Medulla oblongata (tissue), 1 donor: ENCODE measurements at regions not wholly inside any gene's neighbourhood (a gene's known extent, or its start where the extent isn't known, plus 50 kb on each side); places are given as distances from the start of the nearest gene placed in this dataset.
A peak's percentile ranks its signal among the peaks of the same experiment; 100 is the strongest.
"Not testable (repeated sequence)": the region's sequence is repeated elsewhere in the genome, so short reads cannot be mapped to it uniquely, and the experiment has no call there.

Experiments used
- DNase-seq: peaks from one replicate; pipeline ENCODE4 v3.0.0-alpha.2; 2015; ENCODE audit errors: extremely low spot score

- no peak for DNase-seq
Measured at GRCh38 chr20:51187261-51187660, 164.4 kb upstream of the KCNG1 start.

- DNase-seq, result no peak
Measured at GRCh38 chr20:51185861-51186260, 163.0 kb upstream of the KCNG1 start.

- no peak for DNase-seq
Measured at GRCh38 chr20:51185277-51185676, 162.4 kb upstream of the KCNG1 start.

GRCh38 chr20:51184289-51184688 lies 161.4 kb upstream of the KCNG1 start:
- no peak for DNase-seq

GRCh38 chr20:51183451-51183850 lies 160.5 kb upstream of the KCNG1 start:
- no peak for DNase-seq

GRCh38 chr20:51182571-51182970 lies 159.7 kb upstream of the KCNG1 start:
- peak; percentile 9 for DNase-seq

- no peak for DNase-seq
Measured at GRCh38 chr20:51178153-51178552, 155.2 kb upstream of the KCNG1 start.

- DNase-seq, result no peak
Measured at GRCh38 chr20:51176876-51177275, 154.0 kb upstream of the KCNG1 start.

- DNase-seq, result no peak
Measured at GRCh38 chr20:51176446-51176845, 153.5 kb upstream of the KCNG1 start.

- DNase-seq, result no peak
Measured at GRCh38 chr20:51175724-51176123, 152.8 kb upstream of the KCNG1 start.

GRCh38 chr20:51175156-51175555 lies 152.2 kb upstream of the KCNG1 start:
- DNase-seq, result no peak

- no peak for DNase-seq
Measured at GRCh38 chr20:51174536-51174935, 151.6 kb upstream of the KCNG1 start.

- no peak for DNase-seq
Measured at GRCh38 chr20:51172558-51173428, 149.9 kb upstream of the KCNG1 start.

GRCh38 chr20:51171141-51171540 lies 148.2 kb upstream of the KCNG1 start:
- no peak for DNase-seq

- DNase-seq, result no peak
Measured at GRCh38 chr20:51169813-51170212, 146.9 kb upstream of the KCNG1 start.

- not testable (repeated sequence) for DNase-seq
Measured at GRCh38 chr20:51167911-51168310, 145.0 kb upstream of the KCNG1 start.

- DNase-seq, result no peak
Measured at GRCh38 chr20:51166489-51166888, 143.6 kb upstream of the KCNG1 start.

GRCh38 chr20:51165131-51165530 lies 142.2 kb upstream of the KCNG1 start:
- no peak for DNase-seq

GRCh38 chr20:51164731-51165130 lies 141.8 kb upstream of the KCNG1 start:
- DNase-seq, result no peak

- no peak for DNase-seq
Measured at GRCh38 chr20:51163996-51164600, 141.2 kb upstream of the KCNG1 start.

- DNase-seq, result no peak
Measured at GRCh38 chr20:51162015-51162414, 139.1 kb upstream of the KCNG1 start.

GRCh38 chr20:51160821-51161220 lies 137.9 kb upstream of the KCNG1 start:
- DNase-seq, result no peak

GRCh38 chr20:51159981-51160380 lies 137.1 kb upstream of the KCNG1 start:
- no peak for DNase-seq
